ENCODE measurements at regions not wholly inside any gene's neighbourhood (a gene's known extent, or its start where the extent isn't known, plus 50 kb on each side); places are given as distances from the start of the nearest gene placed in this dataset.

DNA sequence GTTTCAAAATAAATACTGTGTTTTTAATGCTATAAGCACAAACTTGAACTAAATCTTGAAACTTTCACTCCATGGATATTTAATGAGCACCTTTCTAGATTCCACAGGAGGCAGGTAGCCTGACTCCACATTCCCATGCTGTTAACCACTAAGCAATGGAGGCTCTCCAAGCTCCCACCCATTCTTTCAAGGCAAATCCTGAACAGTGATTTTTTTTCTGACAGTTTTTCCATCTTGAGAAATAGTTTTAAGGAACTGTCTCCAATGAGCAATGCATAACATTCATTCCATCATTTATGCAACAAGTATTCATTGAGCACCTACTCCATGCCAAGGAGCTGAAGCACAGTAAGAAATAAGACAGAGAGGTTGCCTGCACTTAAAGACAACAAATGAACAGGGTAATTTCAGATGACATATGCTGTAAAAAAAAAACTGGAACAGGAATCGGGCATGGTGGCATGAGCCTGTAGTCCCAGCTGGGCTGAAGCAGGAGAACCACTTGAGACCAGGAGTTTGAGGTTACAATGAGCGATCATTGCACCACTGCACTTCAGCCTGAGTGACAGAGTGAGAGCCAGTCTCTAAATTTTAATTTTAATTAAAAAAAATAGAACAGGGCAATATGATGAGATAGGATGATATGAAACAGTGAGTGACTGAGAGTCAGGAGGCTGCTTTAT, 102.3 kb upstream of the CPSF6 start:
- intact Hi-C loops (cut with DNase I; ENCODE audit: low total_unique reads) = no loop called here
- 86 to 95% methylated on average over 2 of the region's 2 CpGs for WGBS, 2 donors
- H3K4me3 ChIP-seq (ENCODE audit: low read depth, poor library complexity, severe bottlenecking) = no peak overlapping the region
- TF ChIP-seq, protein P1, sequence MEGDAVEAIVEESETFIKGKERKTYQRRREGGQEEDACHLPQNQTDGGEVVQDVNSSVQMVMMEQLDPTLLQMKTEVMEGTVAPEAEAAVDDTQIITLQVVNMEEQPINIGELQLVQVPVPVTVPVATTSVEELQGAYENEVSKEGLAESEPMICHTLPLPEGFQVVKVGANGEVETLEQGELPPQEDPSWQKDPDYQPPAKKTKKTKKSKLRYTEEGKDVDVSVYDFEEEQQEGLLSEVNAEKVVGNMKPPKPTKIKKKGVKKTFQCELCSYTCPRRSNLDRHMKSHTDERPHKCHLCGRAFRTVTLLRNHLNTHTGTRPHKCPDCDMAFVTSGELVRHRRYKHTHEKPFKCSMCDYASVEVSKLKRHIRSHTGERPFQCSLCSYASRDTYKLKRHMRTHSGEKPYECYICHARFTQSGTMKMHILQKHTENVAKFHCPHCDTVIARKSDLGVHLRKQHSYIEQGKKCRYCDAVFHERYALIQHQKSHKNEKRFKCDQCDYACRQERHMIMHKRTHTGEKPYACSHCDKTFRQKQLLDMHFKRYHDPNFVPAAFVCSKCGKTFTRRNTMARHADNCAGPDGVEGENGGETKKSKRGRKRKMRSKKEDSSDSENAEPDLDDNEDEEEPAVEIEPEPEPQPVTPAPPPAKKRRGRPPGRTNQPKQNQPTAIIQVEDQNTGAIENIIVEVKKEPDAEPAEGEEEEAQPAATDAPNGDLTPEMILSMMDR (IDR thresholded peaks at IDR 0.05) = no peak
- TF ChIP-seq POLR2A (IDR thresholded peaks at IDR 0.05) = no peak
- DNase-seq (ENCODE audit: low spot score in 2 of 2) = no peak

DNA sequence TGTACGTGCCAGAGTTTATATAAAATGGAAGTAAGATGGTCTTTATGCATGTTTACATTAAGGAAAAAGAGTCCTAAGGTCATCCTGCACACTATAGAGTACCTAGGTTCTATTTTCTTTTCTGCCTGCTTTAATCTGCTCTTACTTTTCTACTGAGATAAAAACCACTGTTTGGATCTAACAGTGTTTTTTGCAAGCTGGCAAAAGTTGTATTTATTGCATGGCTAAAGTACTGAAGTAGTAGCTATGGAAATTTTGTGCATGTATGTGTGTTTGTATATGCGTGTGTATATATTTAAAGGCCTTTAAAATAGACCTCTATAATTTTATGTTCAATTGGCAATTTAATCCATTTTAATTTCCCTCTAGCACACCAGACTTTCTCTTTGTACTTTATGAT, 98.3 kb upstream of the CPSF6 start:
- DNase-seq (ENCODE audit: low spot score in 2 of 2) = no peak
- no peak overlapping the region for H3K4me3 ChIP-seq (ENCODE audit: low read depth, poor library complexity, severe bottlenecking)
- intact Hi-C loops (cut with DNase I; ENCODE audit: low total_unique reads) = no loop called here
- no peak for TF ChIP-seq POLR2A (IDR thresholded peaks at IDR 0.05)
- TF ChIP-seq, protein P1 (IDR thresholded peaks at IDR 0.05) = no peak
- 82% methylated on average over 2 of the region's 2 CpGs for WGBS, 2 donors

DNA sequence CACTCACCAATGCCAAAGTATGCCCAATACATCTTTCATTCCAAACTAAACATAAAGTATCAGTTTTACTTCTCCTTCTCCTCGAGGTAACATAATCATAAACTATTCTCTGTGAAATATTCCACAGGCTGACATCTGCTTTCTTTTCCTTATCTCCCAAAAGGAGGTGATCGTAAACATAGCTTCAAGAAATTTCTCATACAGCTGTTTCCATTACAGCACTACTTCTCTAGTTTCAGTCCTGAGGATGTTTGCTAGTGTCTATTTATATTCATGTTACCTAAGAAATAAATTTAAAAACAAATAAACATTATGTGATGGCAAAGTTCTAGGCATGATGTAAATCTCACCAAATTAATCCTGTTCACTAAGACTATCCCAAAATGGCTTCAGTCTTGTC, 90.1 kb upstream of the CPSF6 start:
- intact Hi-C loops (cut with DNase I; ENCODE audit: low total_unique reads) = no loop called here
- no peak overlapping the region for H3K4me3 ChIP-seq (ENCODE audit: low read depth, poor library complexity, severe bottlenecking)
- no peak for DNase-seq (ENCODE audit: low spot score in 2 of 2)
- no peak for TF ChIP-seq POLR2A (IDR thresholded peaks at IDR 0.05)
- TF ChIP-seq, protein P1 (IDR thresholded peaks at IDR 0.05) = no peak
- WGBS, 2 donors = 48 to 57% methylated on average over 2 of the region's 2 CpGs

DNA sequence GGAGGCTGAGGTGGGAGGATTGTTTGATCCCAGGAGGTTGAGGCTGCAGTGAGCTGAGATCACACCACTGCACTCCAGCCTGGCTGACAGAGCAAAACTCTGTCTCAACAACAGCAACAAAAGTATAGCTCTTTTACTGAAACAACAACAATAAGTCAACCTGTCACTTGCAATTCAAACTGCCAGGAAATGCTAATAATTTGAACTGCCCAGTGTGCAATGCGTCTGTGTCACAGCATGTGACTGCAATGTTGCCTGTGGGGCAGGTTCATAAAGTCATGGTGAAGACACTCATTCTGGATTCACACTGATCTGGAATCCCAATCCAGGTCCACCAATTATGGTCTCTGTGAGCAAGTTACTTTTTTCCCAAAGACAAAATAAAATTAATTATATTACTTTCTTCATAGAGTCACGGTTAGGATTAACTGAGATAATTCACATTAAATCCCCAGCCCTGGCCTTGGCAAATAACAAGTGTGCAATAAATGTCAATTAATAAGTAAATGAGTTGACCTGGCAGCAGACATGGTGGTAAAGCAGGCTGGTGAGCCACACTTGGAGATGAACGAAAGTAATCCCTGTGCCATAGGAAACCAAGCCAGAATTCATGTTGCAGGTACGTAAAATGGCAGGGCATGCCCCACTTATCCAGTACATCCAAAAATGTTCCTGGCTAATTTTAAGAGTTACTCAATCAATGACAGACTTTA, 89.1 kb upstream of the CPSF6 start:
- intact Hi-C loops (cut with DNase I; ENCODE audit: low total_unique reads) = no loop called here
- WGBS, 2 donors = 35 to 41% methylated on average over 4 of the region's 4 CpGs
- no peak for DNase-seq (ENCODE audit: low spot score in 2 of 2)
- TF ChIP-seq, protein P1 (IDR thresholded peaks at IDR 0.05) = no peak
- TF ChIP-seq POLR2A (IDR thresholded peaks at IDR 0.05) = no peak
- H3K4me3 ChIP-seq (ENCODE audit: low read depth, poor library complexity, severe bottlenecking) = no peak overlapping the region

DNA sequence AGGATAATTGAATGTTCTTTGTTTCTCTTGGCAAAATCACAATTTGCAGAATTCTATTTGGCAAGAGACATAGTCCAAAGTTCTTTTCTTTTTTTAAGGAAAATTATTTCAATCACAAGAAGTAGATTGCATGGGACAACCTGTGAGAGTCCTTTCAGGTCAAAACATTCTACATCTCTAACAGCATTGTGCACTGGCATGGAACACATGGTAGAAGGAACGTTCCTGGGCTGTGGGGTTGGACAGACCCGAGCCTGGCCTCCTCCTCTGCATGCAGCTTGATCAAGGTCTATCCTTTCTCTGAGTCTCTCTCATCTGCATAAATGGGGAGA, 88.6 kb upstream of the CPSF6 start:
- WGBS, 2 donors = 42 to 43% methylated on average over 2 of the region's 2 CpGs
- H3K4me3 ChIP-seq (ENCODE audit: low read depth, poor library complexity, severe bottlenecking) = no peak overlapping the region
- TF ChIP-seq, protein P1 (IDR thresholded peaks at IDR 0.05) = no peak
- no peak for TF ChIP-seq POLR2A (IDR thresholded peaks at IDR 0.05)
- no peak for DNase-seq (ENCODE audit: low spot score in 2 of 2)
- intact Hi-C loops (cut with DNase I; ENCODE audit: low total_unique reads) = no loop called here

Data from lower leg skin (tissue), 4 donors.